Suppressor macrophage treated with lipopolysaccharide for 1 hour (primary cell): ENCODE measurements at regions not wholly inside any gene's neighbourhood (a gene's known extent, or its start where the extent isn't known, plus 50 kb on each side); places are given as distances from the start of the nearest gene placed in this dataset.
A peak's percentile ranks its signal among the peaks of the same experiment; 100 is the strongest.
"Not testable (repeated sequence)": the region's sequence is repeated elsewhere in the genome, so short reads cannot be mapped to it uniquely, and the experiment has no call there.

Experiments
- DNase-seq, 3 donors: peaks; one replicate each; pipeline ENCODE4 v3.0.0-alpha.2; 2020 to 2022

DNA sequence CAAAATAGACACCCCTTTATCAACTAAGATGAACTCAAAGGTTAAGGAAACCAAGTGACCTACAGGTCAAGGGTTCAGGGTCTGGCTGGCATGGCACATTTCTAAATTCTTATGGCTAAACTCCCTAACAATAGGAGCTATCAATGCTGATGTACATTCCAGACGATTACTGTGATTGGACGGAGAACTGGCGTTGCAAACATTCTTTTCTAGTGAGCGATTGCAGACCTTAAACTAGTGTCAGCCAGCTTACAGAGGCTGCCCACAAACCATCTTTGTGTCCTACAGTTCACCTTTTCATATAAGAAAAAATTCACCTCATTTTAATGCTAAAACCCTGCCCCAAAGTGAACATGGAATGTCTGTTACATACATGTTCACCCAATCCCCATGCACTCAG, 382.9 kb downstream of the MAT2B start:
- no peak for DNase-seq

DNA sequence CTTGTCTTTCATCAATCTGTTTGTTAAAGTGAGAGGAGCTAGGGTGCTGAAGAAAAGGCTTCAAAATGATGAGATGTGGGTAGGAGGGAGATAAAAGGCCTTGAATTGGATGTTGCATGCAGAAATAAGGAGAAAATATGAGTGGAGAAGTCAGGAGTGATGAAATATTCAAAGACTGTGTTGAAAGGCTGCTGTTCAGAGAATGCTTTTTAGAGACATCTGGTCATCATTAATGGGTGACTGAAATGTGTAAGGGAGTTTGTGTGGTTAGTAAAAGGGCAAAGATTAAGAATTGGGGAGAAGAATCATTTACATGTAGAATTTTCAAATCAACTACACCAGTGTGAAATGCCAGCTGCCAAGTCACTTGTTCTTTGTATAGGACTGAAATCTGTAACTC, 383.9 kb downstream of the MAT2B start:
- DNase-seq = no peak

DNA sequence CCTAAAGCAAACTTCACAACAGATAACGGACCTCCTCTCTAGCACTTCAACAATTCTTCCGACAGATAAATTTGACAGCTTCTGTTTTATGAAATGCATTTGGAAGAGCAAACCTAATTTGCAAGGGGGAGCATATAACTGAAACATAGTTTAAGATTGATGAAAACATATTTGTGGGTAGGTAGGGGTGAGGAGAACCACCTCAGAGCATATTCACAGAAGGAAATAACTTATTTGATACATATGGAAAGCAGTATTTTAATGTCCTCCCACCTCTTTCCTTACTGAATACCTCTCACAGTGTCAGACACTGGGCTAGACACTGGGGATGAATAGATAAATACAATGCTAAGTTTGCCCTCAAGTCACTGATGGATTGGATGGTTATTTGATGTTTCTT, 384.8 kb downstream of the MAT2B start:
- no peak for DNase-seq

DNA sequence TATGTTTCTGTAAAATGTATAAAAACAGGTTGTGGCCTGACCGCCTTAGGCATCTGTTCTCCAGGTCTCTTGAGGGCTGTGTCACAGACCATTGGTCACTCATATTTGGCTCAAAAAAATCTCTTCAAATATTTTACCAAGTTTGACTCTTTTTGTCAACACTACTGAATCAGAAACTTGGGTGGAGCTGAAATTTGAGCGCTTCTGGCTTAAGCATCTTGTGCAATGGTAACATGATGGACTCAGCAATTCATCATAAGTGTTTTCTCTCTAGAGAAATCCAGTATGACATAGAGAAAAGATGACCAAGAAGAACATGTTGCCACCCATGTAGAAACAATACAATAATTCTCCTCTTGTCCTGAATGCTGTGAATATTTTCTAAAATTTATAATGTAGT, 387.9 kb downstream of the MAT2B start:
- DNase-seq = no peak

DNA sequence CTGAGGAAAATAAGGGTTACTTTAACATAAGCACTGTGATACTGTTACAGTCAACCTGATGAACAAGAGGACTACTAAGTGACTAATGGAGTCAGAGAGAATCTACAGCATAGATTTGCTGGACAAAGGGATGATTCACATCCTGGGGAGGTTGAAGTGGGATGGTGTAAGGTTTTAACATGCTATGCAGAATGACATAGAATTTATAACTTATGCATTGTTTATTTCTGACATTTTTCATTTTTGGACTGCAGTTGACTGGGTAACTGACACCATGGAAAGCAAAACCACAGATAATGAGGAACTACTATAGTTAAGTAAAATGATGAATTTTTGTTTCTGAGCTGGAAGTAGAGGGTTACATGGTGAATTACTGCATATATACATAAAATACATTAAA, 389.2 kb downstream of the MAT2B start:
- DNase-seq = peak; percentile 30 to 65 (median 56)

DNA sequence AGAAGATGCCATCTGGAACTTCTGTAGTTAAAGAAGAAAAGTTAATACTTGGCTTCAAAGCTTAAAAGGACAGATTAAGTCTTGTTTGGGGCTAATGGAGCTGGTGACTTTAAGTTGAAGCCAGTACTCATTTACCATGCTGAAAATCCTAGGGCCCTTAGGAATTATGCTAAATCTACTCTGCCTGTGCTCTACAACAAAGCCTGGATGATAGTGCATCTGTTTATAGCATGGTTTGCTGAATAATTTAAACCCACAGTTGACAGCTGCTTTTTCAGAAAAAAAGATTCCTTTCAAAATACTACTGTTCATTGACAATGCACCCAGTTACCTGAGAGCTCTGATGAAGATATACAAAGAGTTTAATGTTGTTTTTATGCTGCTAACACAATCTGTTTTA, 393.5 kb downstream of the MAT2B start:
- no peak for DNase-seq

DNA sequence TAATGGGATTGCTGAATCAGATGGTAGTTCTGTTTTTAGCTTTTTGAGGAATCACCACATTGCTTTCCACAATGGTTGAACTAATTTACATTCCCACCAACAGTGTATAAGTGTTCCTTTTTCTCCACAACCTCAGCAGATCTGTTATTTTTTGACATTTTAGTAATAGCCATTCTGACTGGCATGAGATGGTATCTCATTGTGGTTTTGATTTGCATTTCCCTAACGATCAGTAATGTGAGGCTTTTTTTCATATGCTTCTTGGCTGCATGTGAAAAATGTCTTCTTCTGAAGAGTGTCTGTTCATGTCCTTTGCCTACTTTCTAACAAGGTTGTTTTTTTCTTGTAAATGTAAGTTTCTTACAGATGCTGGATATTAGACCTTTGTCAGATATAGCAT, 402.4 kb downstream of the MAT2B start:
- not testable (repeated sequence) for DNase-seq

DNA sequence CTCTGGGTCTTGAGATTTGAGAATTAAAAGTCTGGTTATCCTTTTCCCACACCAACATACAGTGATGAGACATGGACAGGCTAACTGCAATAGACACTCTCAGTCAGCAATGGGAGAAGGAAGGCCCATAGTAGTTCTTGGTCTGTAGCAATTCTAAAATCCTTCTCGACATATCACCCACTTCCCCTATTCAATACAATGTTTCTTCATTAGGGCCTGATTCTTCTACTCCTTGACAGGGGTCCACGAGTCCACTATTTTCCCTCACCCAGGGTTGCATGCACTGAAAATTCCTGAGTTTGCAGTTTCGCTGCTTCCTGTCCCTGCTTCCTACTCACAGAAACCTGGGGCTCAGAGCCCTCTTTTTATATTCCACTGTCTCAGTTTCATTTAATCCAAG, 402.8 kb downstream of the MAT2B start:
- DNase-seq = no peak

DNA sequence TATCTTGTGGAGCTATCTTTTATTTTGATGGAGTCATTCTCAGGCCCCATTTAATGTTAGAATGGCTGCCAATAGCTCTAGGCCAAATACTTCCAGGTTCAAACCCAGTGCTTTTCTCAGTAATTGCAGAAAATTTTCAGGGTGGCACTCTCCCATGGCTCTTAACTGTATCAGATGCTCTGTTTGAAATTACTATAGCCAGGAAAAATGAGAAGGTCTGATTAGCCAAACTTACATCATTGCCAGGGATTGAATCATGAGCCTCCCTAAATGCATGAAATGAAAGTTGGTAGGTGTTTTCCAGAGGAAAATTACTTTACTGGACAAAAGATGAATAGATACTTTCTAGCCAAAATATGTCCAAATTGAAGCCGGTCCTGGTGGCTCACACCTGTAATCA, 404.8 kb downstream of the MAT2B start:
- DNase-seq = peak in 1 of 3 donors; percentile 30

DNA sequence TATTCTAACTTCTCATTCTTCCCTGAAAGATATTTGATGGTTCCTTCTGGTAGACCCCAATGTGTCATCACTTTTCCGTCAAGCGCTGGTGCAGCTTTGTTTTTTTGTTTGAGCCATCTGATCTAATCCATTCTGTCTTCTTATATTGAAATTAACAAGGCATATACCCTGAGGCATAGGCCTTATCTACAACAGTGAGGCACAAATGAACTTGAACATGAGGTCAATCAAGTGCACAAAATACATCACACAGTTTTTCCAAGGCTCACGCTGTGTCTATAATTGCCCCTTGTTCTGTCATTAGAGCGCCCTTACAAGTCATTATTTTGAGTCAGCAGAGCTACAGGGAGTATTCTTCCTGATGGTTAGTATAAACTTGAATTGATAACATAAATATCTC, 406.6 kb downstream of the MAT2B start:
- no peak for DNase-seq

DNA sequence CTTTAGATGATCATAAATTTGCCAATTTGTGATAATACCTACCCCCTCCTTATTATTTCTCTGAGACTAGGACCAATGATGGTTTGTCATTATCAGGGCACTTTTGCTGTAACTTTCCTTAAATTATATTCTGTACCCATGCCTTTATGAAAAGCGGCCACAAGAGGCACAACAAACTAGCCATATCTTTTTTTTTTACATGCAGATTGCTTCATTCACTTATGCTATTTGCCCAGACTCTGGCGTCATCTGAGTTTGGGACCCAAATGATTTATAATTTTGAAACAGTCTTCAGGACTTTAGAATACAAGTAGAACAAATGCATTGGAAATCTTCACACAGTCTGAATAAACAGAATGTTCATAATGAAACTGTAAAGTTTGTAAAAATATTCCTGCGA, 408.1 kb downstream of the MAT2B start:
- DNase-seq = peak; percentile 19 to 55 (median 39)

DNA sequence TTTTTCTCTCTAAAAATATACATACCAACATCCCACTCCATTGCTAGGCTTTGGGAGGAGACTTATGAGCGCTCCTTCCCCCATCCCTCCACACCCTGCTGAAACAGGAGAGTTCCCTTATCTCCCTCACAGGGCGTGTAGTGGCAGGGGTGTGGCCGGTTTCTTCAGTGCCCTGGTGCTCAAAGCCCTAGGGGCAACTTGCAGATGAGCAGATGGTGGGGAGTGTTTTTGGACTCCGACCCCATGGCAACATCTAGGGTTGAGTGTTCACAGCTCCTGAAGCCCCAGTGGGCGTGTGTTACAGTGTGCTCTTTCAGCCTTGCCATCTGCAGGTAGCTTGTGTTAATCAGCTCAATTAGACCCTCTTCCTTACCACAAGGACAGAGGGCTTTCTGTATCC, 409.5 kb downstream of the MAT2B start:
- DNase-seq = no peak

DNA sequence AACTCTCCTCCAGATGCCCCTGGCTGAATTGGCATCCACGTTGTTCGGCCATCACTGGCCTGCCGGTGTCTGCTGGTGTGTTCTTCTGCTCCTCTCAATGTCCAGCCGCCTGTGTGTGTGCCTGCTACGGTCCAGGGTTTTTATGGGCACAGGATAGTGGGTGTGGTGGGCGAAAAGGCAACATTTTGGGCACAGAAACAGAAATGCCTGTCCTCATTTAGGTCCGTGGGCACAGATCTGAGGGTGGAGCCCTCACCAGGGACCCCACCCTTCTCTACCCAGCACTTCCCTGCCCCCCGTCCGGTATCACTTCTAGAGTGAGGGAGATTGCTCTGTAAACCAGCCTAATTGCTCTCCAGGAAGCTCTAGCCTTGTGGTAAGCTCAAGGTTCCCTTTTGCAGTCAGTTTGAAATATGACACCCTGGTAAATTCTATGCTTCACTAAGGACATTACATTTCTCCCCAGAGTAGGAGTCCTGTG, 410.1 kb downstream of the MAT2B start:
- peak in 2 of 3 donors; percentile 27 to 37 for DNase-seq

DNA sequence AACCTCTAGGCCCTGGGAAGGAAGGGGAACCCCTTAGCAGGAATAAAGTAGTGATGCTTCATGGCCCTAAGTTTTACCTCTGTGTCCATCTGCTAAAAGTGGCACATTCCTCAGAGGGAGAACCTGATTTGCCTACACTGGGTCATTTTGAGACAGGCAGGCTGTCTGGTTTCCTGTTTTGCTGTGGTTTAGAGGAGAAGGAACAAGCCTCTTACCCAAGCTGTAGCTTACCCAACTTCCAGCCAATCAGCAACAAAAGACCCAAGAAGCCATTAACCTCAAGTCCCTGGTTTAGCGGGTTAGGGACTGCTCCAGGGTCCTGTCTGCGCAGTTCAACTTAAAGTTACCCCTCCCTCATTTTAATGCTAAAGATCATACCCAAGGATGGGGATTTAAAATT, 411.0 kb downstream of the MAT2B start:
- peak; percentile 42 to 73 (median 65) for DNase-seq

DNA sequence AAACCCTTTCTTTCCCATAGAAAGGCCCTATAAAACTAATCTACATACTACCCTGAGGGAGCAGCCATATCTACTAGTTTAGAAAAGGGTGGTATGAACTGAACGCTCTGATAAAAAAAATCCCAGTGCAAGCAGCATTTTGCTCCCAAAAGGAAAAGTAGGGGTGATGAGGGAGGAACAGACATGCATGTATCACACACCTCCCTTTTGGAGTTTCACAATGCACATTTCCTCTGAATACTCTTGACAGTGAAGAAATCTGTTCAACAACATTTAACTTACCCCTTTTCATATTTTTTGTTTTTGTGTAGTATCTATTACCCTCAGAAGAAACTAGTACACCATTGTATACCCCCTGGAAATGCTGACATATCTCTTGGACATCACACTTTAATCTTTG, 411.4 kb downstream of the MAT2B start:
- peak; percentile 41 to 53 (median 46) for DNase-seq

DNA sequence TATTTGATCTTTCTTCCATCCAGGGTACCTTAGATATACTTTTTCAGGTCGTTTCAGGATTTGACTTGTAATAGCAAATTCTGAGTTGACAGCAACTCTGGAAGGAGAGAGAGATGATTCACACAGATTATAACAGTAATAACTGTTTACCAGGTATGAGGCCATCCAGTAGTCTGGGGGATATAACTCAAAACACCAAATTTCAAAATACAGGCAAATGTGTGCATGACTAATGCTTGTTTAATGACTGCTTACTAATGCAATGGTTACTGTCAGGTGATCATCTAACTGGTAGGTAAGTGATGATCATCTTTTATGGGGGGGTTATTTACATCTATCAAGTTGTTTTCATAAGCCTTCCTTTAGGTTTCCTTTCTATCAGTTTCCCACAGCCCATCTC, 412.3 kb downstream of the MAT2B start:
- DNase-seq = peak in 1 of 3 donors; percentile 40

DNA sequence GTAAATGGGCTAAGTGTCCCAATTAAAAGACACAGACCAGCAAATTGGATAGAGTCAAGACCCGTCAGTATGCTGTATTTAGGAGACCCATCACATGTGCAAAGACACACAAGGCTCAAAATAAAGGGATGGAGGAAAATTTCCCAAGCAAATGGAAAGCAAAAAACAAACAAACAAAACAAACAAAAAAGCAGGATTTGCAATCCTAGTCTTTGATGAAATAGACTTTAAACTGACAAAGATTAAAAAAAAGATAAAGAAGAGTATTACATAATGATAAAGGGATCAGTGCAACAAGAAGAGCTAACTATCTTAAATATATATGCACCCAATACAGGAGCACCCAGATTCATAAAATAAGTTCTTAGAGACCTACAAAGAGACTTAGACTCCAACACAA, 429.6 kb downstream of the MAT2B start:
- DNase-seq = not testable (repeated sequence)

DNA sequence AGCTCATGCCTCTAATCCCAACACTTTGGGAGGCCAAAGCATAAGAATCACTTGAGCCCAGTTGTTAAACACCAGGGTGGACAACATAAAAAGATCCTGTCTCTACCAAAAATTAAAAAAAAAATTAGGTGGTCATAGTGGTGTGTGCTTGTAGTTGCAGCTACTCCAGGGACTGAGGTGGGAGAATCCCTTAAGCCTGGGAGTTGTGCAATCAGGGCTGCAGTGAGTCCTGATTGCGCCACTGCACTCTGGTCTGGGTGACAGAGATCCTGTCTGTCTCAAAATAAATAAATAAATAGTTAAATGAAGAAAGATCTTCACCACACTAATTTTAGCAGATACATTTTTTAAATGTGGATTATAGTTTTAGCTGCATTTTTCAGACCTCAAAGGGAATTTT, 433.2 kb downstream of the MAT2B start:
- peak; percentile 87 to 92 (median 88) for DNase-seq

DNA sequence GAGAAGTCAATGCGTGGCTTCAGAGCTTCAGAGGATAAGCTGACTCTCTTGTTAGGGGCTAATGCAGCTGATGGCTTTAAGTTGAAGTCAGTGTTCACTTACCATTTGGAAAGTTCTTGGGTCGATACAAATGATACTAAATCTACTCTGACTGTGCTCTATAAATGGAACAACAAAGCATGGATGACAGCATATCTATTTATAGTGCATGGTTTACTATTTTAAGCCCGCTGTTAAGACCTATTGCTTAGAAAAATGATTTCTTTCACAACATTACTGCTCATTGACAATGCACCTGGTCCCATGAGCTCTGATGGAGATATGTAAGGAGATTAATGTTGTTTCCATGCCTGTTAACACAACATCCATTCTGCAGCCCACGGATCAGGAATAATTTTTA, 435.7 kb downstream of the MAT2B start:
- DNase-seq = no peak

DNA sequence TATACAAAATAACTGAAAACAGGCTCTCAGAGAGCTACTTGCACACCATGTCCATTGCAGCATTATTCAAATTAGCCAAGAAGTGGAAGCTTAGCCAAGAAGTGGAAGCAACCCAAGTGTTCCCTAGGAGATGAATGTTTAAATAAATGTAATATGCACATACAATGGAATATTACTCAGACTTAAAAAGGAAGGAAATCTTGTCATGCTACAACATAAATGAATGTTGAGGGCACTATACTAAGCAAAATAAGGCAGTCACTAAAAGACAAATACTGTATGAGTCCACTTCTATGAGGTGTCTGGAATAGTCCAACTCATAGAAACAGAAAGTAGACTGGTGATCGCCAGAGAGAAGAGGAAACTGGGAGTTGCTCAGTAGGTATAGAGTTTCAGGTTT, 438.1 kb downstream of the MAT2B start:
- DNase-seq = peak; percentile 33 to 66 (median 62)

DNA sequence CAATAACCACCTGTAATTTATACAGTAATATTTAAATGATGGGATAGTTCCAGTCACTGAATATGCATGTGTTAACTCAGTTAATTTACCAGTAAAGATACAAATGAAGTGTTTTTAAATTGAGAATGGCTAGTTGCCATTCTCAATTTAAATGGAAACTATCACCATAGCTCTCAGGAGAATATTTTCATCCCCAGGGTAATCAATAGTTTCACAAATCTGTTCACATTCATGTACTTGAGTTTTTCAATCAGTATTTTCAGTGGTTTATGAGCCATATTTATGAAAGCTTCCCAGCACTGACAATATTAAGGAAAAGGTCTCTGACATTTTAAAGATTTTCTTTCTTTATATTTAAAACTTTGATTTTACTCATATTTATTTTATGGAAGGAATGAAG, 439.3 kb downstream of the MAT2B start:
- DNase-seq = no peak

DNA sequence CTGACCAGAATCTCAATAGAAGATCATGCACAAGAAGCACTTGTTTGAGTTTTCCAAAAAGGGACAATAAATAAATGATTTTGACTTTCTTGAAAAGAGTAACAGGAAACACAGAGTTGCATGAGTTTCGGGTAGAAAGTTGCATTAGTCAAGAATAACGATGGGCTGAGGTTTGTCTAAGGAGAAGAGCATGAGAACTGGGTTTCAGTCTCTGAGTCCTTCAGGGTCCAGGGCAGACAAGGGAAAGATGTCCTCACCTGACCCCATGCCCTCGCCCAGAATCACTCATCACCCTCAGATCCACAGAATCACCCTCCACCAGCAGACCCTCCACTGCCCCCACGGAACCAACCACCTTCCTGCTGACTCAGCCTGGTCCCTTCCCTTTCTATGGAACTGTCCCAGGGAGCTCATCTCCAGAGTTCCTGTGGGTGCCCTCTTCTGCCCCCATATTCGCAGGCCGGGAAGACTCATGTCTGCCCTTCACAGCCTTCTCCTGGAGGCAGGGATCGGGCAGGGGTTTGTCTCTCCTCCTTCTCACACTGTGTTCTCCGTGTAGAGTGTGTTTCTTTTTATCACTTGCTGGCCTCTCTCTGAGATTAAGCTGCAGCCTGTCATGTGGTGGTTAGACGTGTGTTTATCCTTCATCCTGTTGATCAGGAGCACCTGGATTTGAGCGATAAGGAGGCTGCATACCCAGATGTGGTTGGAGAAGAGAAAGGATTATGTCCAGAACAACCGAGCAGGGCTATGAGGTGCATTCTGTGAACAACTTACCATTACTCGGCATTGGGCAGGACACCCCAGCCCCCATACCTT, 442.6 kb downstream of the MAT2B start:
- peak in 2 of 3 donors; percentile 6 to 14 for DNase-seq

DNA sequence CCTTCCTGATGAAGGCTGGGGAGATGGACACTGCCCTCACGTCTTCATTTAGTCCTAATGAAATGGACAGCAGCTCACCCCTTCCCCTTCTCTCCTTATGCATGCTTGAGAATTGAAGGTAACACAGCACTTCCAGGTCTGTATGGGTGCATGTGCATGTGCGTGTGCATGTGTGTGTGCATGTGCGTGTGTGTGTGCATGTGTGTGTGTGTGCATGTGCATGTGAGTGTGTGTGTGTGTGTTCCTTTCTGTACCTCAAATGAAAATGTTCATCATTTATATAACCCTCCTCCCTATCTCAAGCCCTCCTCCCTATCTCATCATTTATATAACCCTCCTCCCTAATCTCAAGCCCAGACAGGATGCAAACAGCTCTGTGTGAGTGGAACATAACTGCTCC, 444.8 kb downstream of the MAT2B start:
- DNase-seq = no peak

DNA sequence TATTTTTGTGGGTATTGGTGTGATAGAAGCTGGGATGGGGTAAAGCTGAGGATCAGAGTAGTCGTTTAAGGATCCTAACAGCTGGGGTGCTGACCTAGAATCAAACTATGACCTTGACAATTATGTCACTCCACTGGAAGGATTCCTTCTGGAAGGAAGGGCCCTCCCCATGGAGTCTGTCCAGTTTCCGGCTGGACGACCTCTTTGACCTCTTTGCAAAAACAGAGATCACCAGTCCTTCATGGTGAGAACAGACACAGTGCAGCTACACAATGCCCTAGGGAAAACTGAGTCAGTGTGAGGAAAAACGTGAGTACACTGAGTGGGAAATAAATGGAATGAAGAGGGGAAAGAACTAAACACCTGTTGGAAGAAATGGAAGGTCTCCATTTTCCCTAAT, 445.6 kb downstream of the MAT2B start:
- DNase-seq = no peak

DNA sequence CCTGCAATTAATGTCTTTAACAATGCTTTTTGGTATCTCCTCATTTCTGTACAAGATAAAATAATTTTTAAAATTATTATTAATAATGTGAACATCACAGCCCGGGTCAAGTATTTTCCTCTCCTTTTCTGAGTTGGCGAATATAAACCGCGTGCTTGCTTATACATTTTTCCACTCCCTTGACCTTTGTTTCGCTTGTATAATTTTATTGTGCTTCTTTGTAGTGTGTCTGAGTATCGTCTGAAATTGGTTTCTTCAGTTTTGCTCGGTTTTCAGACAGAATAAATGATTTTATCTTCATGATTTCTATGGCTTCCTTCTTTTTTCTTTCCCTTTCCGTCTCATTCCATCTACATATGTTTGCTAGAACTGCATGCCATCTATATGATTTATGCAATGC, 448.5 kb downstream of the MAT2B start:
- DNase-seq = no peak
